H1 (cell line): ENCODE measurements at regions not wholly inside any gene's neighbourhood (a gene's known extent, or its start where the extent isn't known, plus 50 kb on each side); places are given as distances from the start of the nearest gene placed in this dataset.

ENCODE experiments used
- BCL11A ChIP-seq, 2 experiments: IDR thresholded peaks; one replicate each; pipeline ENCODE4 v1.6.1; 2011; ENCODE audit warnings: low read depth in 2 of 2, low read length in 2 of 2, mild to moderate bottlenecking in 2 of 2
- EGR1 ChIP-seq: IDR thresholded peaks from 2 replicates; pipeline ENCODE4 v1.6.1; 2011; ENCODE audit warnings: low read depth, low read length, borderline replicate concordance
- SP4 ChIP-seq: IDR thresholded peaks from 2 replicates; pipeline ENCODE4 v1.6.1; 2012; ENCODE audit warnings: low read length, inconsistent platforms
- YY1 ChIP-seq: IDR thresholded peaks from 2 replicates; pipeline ENCODE4 v1.6.1; 2011; ENCODE audit warnings: low read depth, mild to moderate bottlenecking, low read length
- TF ChIP-seq, protein P1 (sequence below): IDR thresholded peaks from 2 replicates; pipeline ENCODE4 v1.6.1; 2011; ENCODE audit warnings: low read length, improper control_type of control experiment

DNA sequence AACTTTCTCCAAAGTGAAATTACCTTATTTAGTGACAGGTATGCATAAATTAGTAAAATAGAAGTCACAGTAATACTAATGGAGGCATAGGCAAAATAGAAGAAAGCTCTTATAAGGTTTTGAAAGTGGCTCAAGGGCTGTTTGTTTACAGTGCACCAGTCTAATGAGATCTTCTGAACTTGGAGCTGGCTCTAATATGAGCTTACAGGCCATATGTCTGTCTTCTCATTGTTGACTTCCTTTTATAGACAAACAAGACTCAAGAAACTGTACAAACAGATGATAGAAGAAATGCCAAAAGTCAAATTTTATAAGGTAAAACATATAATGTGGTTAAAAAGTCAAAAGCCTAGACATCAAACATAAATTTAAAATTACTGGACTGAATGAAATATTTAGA is 207.5 kb upstream of the NEGR1 start (continued):
- TF ChIP-seq BCL11A (IDR thresholded peaks at IDR 0.05; ENCODE audit: low read depth in 2 of 2, low read length in 2 of 2) (no peak), EGR1 (no peak), YY1 (no peak), SP4 (no peak)
- TF ChIP-seq, protein P1, sequence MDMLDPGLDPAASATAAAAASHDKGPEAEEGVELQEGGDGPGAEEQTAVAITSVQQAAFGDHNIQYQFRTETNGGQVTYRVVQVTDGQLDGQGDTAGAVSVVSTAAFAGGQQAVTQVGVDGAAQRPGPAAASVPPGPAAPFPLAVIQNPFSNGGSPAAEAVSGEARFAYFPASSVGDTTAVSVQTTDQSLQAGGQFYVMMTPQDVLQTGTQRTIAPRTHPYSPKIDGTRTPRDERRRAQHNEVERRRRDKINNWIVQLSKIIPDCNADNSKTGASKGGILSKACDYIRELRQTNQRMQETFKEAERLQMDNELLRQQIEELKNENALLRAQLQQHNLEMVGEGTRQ, result no peak
